Loucy (cell line): ENCODE measurements at regions not wholly inside any gene's neighbourhood (a gene's known extent, or its start where the extent isn't known, plus 50 kb on each side); places are given as distances from the start of the nearest gene placed in this dataset.
A peak's percentile ranks its signal among the peaks of the same experiment; 100 is the strongest.

Experiments used
- H2AFZ ChIP-seq: fragments of 200-600 bp; sonication (generic); 2 replicates; pipeline ENCODE4 v1.6.0; 2016; ENCODE audit warnings: antibody characterized with exemption, mild to moderate bottlenecking, low read length, moderate library complexity
- H3F3A ChIP-seq: fragments of 200-600 bp; 2 replicates; pipeline ENCODE4 v1.6.0; 2016; ENCODE audit warnings: antibody characterized with exemption, low read depth, mild to moderate bottlenecking
- H3K27me3 ChIP-seq: fragments of 200-600 bp; sonication (generic); 2 replicates; pipeline ENCODE4 v1.6.1; 2014; ENCODE audit warnings: low read length, mild to moderate bottlenecking; ENCODE audit not compliant: insufficient read depth, poor library complexity, severe bottlenecking
- H3K36me3 ChIP-seq: fragments of 200-600 bp; sonication (generic); 2 replicates; pipeline ENCODE4 v1.6.1; 2016; ENCODE audit warnings: low read length; ENCODE audit not compliant: insufficient read depth
- H3K4me1 ChIP-seq: fragments of 200-600 bp; sonication (generic); 2 replicates; pipeline ENCODE4 v1.5.1; 2014; ENCODE audit warnings: low read length, mild to moderate bottlenecking; ENCODE audit not compliant: insufficient read depth, poor library complexity, severe bottlenecking
- H3K4me2 ChIP-seq: fragments of 200-600 bp; sonication (generic); 2 replicates; pipeline ENCODE4 v1.6.0; 2014; ENCODE audit warnings: antibody characterized with exemption, low read length, low read depth, mild to moderate bottlenecking; ENCODE audit not compliant: poor library complexity, severe bottlenecking
- H3K4me3 ChIP-seq: fragments of 200-600 bp; sonication (generic); 2 replicates; pipeline ENCODE4 v1.5.1; 2014; ENCODE audit warnings: low read length, mild to moderate bottlenecking, mixed read lengths; ENCODE audit not compliant: poor library complexity, severe bottlenecking
- H3K79me2 ChIP-seq: fragments of 200-600 bp; sonication (generic); 2 replicates; pipeline ENCODE4 v1.6.1; 2014; ENCODE audit warnings: low read length; ENCODE audit not compliant: insufficient read depth
- H3K9ac ChIP-seq: fragments of 200-600 bp; sonication (generic); 2 replicates; pipeline ENCODE4 v1.6.0; 2014; ENCODE audit warnings: mild to moderate bottlenecking, low read depth, low read length, moderate library complexity; ENCODE audit not compliant: poor library complexity, severe bottlenecking
- H3K9me2 ChIP-seq: fragments of 200-600 bp; sonication (generic); replicated peaks from 2 replicates; pipeline ENCODE4 v1.6.1; 2016; ENCODE audit warnings: low read depth, low read length, mixed read lengths
- H3K9me3 ChIP-seq: fragments of 200-600 bp; sonication (generic); 2 replicates; pipeline ENCODE4 v1.6.1; 2014; ENCODE audit warnings: mild to moderate bottlenecking, antibody characterized with exemption, low read length, low read depth; ENCODE audit not compliant: insufficient read depth
- H4K20me1 ChIP-seq: fragments of 200-600 bp; sonication (generic); 2 replicates; pipeline ENCODE4 v1.6.0; 2014; ENCODE audit warnings: antibody characterized with exemption, low read length, mild to moderate bottlenecking; ENCODE audit not compliant: insufficient read depth, poor library complexity, severe bottlenecking
- EZH2phosphoT487 ChIP-seq: fragments of 200-600 bp; IDR thresholded peaks from 2 replicates; pipeline ENCODE4 v1.6.1; 2018; ENCODE audit warnings: antibody characterized with exemption, mild to moderate bottlenecking, moderate library complexity, borderline replicate concordance
- TF ChIP-seq, protein P1 (sequence below): fragments of 200-600 bp; sonication (generic); conservative IDR thresholded peaks from 2 replicates; pipeline ENCODE4 v1.5.1; 2014; ENCODE audit warnings: mild to moderate bottlenecking, antibody characterized with exemption, low read length

DNA sequence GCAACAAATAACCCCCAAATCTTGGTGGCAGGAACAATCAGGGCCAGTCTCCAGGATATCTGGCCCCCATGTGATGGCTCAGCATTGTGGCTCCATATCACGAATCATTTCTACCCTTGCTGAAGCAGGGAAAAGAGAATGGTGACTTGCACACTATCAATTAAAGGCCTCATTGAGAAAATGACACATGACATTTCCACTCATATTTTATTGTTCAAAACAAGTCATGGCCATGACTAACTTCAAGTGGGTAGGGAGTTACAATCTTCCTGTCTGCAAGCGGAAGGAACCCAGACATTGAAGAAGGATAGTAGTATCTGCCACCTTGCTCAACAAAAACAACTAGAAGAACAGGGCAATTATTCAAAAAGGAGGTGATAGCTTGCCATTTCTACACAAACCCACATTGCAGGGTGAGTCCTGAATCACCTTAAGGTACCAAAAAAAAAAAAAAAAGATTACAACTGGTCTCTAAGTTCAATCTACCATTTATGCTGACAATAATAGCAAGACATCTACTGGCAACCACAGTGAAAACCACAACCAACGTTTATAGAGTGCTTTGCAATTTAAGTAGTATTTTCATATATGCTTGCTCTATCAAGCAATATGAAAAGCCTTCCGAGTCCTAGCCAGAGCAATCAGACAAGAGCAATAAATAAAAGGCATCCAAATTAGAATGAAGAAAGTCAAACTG, 186.7 kb upstream of the DAPK1 start:
- H3K9ac ChIP-seq = no peak overlapping the region
- no peaks in the 10 kb centered on the region for H3K4me1 ChIP-seq
- H3F3A ChIP-seq = no peaks in the 10 kb centered on the region
- no peak for TF ChIP-seq EZH2phosphoT487
- TF ChIP-seq, protein P1, sequence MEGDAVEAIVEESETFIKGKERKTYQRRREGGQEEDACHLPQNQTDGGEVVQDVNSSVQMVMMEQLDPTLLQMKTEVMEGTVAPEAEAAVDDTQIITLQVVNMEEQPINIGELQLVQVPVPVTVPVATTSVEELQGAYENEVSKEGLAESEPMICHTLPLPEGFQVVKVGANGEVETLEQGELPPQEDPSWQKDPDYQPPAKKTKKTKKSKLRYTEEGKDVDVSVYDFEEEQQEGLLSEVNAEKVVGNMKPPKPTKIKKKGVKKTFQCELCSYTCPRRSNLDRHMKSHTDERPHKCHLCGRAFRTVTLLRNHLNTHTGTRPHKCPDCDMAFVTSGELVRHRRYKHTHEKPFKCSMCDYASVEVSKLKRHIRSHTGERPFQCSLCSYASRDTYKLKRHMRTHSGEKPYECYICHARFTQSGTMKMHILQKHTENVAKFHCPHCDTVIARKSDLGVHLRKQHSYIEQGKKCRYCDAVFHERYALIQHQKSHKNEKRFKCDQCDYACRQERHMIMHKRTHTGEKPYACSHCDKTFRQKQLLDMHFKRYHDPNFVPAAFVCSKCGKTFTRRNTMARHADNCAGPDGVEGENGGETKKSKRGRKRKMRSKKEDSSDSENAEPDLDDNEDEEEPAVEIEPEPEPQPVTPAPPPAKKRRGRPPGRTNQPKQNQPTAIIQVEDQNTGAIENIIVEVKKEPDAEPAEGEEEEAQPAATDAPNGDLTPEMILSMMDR = no peak
- no peaks in the 10 kb centered on the region for H3K9me2 ChIP-seq
- H3K27me3 ChIP-seq = no peaks in the 10 kb centered on the region
- H3K4me2 ChIP-seq = peak overlapping the region; percentile 16
- no peaks in the 10 kb centered on the region for H3K36me3 ChIP-seq
- no peaks in the 10 kb centered on the region for H3K79me2 ChIP-seq
- H3K9me3 ChIP-seq = no peaks in the 10 kb centered on the region; the same call in 1 of the 2 replicates
- no peak overlapping the region for H3K4me3 ChIP-seq
- H4K20me1 ChIP-seq = no peaks in the 10 kb centered on the region
- no peak overlapping the region for H2AFZ ChIP-seq

DNA sequence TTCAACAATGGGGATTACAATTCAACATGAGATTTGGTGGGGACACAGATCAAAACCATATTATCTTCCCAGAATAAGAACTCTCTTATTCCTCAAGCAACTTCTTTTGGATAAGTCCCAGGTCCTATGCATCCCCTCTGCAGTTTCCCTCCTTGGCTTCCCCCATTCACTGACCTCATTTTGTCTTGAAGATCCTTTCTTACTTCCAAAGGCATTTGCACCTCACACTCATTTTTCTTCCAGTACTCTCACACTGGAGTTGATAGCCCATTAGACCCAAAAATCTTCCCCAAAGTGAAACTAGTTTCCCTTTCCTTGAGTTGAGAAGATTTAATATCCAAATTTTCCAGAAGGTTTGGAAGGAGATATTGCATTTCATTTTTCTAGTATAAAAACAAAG, 178.0 kb upstream of the DAPK1 start:
- Histone ChIP-seq H3K4me2 (no peak overlapping the region), H3K79me2 (no peaks in the 10 kb centered on the region), H4K20me1 (no peaks in the 10 kb centered on the region), H3F3A (no peaks in the 10 kb centered on the region), H3K27me3 (no peaks in the 10 kb centered on the region), H3K9me2 (no peaks in the 10 kb centered on the region), H3K9me3 (no peaks in the 10 kb centered on the region), H3K36me3 (no peaks in the 10 kb centered on the region), H2AFZ (no peak overlapping the region), H3K4me3 (no peak overlapping the region), H3K4me1 (no peaks in the 10 kb centered on the region), H3K9ac (no peak overlapping the region)
- TF ChIP-seq, protein P1 = no peak
- no peak for TF ChIP-seq EZH2phosphoT487

- Histone ChIP-seq H4K20me1 (no peaks in the 10 kb centered on the region), H3K36me3 (no peaks in the 10 kb centered on the region), H3K9me3 (no peaks in the 10 kb centered on the region), H3F3A (no peaks in the 10 kb centered on the region), H3K9ac (no peak overlapping the region), H3K4me2 (no peak overlapping the region), H2AFZ (no peak overlapping the region), H3K4me1 (no peaks in the 10 kb centered on the region), H3K79me2 (no peaks in the 10 kb centered on the region), H3K9me2 (no peaks in the 10 kb centered on the region), H3K27me3 (no peaks in the 10 kb centered on the region), H3K4me3 (no peak overlapping the region)
- no peak for TF ChIP-seq EZH2phosphoT487
- TF ChIP-seq, protein P1 = no peak
These were observed 177.4 kb upstream of the DAPK1 start for GRCh38 chr9:87320146-87320884.
